NCI-H1930 (cell line): ENCODE measurements at regions not wholly inside any gene's neighbourhood (a gene's known extent, or its start where the extent isn't known, plus 50 kb on each side); places are given as distances from the start of the nearest gene placed in this dataset.

Experiments used
- DNase-seq, 2 experiments: peaks; one replicate each; lab custom pipeline; 2025; lab: John Stamatoyannopoulos, UW

DNA sequence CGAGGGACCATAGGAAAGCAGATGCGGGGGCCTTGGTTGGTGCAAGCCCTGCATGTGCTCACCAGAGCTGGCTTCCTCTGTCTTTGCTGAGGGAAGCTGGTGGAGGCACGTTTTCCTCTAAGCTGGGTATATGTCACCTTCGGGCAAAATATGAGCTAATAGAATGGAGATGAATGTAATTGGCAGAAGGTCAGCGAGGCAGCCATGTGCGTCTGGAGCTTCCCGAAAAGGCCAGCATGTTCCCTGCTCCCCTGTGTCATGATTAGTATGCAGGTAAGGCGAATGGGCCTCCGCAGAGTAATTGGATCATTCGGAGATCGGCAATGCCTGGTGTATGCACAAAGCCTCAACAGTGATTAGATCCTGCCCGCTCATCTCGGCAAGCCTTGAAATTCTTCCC lies 806.2 kb upstream of the EEF2KMT start:
- no peak for DNase-seq

DNA sequence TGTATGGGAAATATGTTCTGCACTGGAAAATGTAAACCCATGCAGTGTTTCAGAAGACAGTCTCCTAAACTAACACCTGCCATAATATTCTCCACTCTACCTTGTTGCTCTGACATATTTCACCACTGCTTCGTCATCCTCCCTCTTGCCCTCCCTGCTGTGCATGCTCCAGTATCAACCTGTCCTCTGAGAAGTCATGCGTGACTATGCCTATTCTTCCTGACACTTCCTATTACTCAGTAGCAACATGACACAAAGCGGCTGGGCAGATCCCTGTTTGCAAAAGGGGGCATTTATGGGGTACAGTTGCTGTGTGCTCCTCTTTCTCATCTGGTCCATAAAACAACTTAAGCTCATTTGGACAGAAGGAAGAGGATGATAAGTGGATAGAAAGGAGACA lies 805.6 kb upstream of the EEF2KMT start:
- no peak for DNase-seq

DNA sequence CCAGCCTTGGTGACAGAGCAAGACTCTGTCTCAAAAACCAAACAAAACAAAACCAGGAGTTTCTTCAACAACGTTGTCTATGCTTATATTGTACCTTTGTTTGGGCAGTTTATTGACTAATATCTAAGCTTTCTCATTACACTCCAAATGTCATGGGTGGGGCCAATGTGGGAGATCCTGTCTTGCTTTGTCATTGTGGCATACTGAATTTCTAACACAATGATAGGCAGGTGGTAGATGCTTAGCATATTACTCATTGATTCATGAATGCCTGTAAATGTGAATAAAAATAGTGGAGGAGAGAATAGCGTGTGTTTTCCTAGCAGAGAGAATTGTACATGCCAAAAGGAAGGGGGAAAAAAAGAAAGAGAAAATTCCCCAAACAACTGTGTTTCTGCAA lies 802.5 kb upstream of the EEF2KMT start:
- DNase-seq = no peak

DNA sequence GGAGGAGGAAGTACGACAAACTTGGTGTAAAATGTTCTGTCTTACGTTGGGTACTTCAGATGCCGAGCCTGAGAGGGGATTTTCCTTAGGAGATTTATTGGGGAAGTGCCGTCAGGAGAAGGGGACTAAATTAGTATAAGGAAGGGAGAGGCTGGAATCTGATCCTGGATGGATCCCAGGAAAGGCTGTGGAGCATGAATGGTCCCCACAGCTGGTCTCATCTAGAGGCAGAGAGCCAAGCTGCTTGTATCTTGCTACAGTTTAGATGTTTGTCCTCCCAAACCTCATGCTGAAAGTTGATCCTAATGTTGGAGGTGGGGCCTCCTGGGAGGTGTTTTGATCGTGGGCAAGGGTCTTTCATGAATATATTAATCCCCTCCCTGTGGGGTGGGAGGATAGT lies 798.4 kb upstream of the EEF2KMT start:
- DNase-seq = no peak

DNA sequence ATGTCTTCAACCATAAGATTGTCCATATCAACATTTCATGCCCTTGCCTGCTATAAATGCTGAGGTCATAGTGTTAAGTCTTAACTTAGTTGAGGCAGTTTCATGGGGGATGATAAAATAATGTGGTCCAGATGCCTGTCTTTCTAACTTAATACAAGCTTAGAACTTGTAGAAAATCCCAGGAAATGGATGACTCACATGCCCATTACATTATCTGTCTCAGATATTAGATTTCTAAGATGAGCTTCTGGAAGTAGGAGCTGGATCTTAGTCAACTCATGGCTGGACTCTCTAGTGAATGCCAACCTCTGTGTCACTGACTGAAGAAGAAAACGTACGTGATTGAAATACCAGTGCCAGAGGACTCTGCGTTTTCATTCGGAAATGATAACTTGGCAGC lies 797.5 kb upstream of the EEF2KMT start:
- DNase-seq = no peak

DNA sequence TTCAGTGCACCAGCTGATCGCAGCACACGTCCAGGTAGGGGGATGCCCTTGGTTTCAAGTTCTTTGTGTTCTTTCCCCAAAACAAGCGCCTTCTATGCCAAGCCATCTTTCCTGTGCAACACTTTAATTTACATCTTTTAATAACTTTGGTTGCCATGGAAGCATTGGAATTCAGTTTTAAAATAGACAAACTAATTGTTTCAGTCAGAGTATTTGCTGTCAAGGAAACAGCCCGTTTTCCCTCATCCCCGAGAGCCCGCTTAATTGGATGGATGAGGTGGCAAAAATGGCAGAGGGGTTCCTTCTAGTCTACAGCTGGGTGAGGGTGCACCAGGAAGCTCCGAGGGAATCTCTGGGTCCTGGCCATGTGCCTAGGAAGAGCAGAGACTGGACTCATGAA lies 793.7 kb upstream of the EEF2KMT start:
- DNase-seq = no peak

DNA sequence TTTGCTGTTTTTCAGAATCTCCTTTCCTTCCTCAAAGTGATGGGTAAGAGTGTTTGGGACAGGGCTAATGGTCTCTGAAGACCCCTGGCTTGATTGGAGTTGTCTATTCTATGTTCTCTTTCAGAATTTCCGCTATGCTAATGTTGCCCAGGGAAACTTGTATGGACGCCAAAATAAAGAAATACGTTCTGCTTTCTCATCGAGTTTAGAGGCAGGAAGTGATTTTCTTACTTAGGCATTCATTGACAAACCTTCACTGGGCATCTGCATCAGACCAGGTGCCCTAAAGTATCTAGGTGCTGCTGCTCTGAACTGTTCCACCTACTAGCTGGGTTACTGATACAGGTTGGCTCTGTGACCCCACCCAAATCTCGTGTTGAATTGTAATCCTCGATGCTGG lies 787.9 kb upstream of the EEF2KMT start:
- no peak for DNase-seq

DNA sequence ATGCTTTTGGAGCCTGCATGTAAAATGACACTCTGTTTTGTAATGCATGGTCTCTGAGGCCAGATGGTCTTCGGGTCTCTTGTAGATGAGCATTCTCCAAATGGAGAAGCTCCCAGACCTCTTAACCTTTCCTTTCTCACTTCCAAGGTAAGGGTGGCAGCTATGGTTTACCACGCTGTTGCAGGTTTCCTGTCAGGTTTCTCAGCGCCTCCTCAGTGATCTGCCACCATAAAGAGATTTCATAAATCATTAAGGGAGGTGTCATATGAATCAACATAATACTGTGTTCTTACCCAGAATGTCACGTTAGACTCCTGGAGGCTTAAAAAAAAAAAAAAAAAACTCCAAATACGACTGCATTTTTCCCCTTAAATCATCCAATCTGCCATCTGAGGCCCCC lies 787.4 kb upstream of the EEF2KMT start:
- DNase-seq = no peak

DNA sequence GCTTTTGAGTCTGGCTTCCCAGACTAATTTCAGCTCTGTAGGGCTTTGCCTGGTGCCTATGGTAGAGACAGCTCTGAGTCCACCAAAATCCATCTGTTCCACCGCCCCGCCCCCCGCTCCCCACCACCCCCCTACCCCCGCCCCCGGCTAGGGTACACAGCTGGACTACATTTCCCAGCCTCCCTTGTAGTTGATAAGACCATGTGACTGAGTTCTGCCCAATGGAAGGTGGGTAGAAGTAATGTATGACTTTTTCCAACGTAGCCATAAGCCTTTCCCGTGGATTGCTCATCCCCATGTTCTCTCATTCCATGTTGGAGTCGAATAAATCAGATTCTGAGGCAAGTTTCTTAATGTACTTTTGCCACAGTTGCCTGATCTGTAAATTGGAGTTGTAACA lies 786.7 kb upstream of the EEF2KMT start:
- DNase-seq = no peak

DNA sequence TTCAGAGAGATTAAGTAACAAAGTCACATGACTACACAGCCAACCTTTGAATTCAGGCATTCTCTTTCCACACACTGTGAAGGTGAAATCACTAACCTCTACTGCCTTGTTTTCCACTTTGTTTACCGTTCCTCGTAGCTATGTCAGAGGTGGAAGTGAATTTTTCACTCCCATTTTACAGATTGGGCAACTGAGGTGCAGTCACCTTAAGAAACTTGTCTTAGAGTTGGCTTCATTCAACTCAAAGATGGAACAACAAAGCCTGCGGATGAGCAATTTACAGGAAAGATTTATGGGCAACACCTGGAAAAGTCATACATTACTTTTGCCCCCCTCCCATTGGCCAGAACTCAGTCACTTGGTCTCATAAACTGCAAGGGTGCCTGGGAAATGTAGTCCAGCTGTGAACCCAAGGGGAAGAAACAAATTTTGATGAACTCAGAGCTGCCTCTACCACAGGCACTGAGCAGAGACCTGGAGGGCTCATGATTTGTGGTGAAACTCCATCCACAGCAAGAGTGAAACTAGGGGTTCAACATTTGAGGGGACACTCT lies 784.6 kb upstream of the EEF2KMT start:
- DNase-seq = no peak

DNA sequence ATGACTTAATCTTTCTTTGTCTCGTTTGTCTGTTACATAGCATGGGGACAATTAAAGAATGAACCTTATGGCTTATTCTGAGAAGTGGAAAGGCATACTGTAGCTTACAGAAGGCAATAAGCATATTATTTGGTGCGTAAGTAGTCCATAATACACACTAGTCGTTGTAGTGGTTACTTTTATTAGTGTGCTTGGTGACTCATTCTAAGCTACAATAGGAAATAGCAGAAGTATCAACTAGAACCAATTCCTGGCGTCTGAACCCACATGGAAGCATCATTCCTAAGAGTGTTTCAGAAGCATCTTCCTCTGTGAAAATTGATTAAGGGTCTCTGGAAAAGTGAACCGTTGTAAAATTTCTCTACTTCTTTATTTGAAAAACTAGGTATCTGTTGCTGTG lies 777.8 kb upstream of the EEF2KMT start:
- DNase-seq = no peak

DNA sequence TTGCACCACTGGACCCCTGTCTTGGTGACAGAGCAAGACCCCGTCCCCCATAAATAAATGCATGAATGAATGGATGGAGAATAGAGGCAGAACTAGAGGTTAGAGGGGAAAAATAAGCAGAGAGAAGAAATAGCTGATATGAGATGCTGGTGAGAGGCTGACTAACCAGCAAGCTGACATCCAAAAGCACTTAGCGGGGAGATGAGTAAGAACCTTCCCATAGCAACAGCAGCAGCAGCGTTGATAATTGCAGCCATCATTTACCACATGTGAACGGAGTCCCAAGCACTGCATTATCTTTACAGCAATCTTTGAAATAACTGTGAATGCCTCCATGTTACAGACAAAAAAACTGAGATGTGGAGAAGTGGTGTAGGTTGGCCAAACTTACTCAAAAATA lies 777.3 kb upstream of the EEF2KMT start:
- no peak for DNase-seq

DNA sequence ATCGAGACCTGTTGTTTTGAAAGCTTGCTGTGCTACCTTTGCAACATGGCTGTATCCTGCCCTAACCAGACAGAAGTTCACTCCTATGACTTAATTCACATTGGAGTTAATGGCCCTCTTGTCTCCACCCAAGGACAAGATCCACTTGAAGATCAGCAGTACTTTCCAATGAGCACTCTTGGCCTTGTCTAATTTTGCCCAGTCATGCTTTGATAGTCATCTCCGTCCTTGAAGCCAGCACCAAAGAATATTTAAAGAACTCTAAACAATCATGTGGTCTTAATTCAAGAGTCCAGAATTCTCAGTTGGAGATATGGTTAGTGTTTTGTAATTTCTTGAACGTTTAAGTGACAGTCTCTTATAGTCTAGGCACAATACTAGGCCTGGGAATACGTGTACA lies 775.6 kb upstream of the EEF2KMT start:
- no peak for DNase-seq

DNA sequence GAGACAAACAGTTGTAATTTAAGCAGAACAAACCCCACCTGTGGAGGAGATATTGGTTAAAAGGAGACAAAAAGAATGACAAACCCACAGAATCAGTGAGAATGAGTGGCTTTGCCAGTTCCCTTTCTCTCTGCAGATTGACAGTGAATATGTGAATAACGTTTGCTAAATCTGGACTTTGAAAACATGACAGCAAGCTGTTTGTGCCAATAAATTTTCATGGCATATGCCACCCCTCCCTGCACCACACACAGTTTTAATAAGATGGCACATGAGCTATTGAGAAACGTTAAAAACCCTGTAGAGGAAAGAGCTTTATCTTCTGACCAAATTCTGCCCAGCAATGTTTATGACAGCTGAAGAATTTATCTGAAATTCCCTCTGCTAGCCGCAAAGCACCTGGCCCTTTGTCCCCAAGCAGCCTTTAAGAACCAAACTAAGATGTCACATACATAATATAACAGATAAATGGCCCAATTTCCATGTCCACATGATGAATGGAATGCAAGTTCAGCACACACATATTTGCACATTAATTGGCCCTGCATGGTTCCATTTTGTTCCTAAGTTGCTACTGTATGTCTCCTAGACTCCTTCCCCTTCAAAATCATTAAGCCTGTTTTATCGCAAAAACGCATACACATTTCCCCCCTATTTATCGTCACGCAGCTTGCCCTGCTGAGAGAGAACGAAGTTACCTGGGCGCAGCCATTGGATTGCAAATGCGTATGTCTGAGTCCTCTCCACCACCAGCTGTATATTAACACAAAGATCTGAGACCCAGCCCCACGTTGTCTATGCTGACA lies 773.5 kb upstream of the EEF2KMT start:
- no peak for DNase-seq

DNA sequence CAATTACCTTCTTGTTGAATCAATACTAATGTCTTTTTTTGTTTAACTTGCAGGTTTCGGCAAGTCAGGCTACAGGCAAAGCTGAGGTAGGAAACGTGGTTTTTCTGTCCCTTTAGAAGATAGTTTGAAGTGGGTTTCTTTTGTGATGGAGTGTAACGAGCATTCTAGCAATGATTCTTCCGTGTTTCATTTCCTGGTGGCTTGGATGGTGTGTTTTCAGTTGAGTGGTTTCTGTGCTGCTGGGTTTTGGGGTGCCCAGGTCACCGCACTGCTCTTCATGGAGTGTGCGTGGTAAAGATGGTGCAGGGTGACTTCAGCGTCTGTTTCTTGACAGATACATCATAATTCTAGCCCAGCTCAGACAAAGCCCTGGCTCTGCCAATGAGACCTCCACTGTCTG lies 769.7 kb upstream of the EEF2KMT start:
- DNase-seq = no peak

DNA sequence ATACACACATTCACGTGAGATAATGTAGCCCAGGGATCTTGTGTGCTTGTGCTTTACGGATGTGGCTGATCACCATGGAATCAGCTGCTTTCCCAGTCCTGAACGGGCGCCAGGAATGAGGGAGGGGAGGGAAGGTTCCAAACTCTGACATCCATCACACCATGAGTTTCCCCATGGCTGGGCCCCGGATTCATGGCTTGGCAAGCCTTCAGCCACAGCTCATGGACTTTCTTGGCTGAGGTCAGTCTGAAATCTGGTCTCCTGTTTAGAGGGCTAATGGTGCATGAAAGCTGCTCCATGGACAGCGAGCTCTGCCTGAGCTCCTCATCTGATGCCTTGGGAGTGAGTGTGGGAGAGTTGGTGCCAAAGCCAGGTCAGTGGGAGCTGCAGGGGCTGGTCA lies 767.6 kb upstream of the EEF2KMT start:
- no peak for DNase-seq

DNA sequence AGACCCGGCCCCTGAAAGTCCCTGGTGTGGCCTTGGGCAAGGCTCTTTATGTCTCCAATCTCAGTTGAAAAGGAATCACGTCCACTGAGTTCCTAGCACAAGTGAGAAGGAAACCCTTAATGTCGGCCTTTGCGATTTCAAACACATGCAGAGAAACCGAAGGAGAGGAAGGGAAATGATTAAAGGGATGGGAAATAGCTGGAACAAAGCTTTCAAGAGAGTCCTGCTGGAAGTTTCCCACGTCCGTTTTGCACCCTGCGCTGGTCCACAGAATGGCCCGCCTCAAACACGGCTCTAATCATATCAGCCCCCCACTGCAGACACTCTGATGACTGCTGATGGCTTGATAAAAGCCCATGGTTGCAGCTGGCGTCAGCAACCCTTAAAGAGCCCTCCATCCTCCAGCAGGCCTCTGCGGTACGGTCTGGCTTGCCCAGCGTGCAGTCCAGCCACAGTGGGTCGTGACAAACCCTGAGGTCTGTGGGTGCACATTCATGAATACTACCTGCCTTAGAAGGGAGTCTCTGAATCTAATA lies 765.5 kb upstream of the EEF2KMT start:
- DNase-seq = no peak

DNA sequence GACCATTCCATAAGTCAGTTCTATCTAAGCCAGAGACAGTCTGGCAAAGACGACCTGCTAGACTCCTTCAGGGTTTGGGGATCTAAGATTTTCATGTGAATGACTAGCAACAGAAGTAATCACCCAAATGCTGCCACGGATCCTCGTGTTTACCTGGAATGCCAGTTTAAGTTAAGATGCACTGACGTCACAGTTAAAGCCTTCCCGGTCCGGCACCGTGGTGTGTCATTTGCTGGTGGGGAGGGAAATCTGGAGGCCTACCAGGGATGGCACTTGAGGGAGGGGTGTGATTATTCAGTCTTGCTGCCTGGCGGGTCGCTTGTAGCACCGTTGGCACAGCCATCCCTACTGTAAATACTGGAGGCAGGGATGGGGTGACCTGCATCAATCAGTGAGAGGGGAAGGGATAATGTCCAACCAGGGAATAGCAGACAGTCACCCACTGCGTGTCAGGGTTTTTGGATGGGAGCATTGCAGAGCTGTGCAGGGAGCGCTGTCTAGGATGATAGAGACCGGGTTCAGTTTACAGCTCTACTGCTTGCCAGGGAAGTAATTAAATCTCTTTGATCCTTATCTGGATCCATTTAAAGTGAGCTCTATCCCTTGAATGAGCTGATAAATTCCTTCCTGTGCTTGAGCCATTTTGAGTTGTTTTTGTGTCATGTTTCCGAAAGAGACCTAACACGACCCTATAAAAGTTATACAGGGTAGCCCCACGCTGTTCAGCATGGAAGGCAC lies 764.7 kb upstream of the EEF2KMT start:
- DNase-seq = no peak

DNA sequence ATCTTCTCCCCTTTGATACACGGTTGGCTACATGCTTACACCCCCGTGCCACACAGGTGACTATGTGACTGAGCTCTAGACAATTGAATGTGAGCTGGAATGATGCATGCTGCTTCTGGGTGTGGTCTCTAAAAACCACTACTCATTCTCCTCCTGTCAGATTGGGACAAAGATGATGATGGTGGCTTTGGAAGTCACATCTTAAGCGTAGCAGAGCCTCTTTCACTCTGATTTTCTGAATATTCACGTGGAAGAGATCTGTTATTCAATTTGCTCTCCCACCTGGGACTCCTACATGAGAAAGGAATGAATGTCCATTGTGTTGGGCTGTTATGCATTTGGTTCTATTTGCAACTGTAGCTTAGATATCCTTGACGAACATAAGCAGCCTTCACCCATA lies 763.6 kb upstream of the EEF2KMT start:
- DNase-seq = no peak

DNA sequence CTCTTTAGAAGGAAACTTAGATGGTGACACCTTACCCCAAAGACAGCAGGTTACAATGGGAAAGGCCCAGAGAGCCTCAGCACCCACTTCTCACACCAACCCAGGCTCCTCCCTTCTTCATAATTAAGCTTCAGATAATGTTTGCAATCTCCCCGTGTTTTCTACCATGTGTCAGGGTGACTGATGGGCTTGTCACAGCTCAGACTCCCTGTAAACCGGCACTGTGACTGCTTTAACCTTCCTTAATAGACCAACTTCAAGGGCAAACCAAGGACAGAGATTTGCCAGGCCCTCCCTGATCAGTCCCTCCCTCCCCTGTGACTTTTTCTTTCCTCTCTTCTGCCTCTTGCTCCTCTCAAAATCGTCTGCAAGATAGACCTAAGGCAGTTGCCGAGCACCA lies 760.6 kb upstream of the EEF2KMT start:
- no peak for DNase-seq

DNA sequence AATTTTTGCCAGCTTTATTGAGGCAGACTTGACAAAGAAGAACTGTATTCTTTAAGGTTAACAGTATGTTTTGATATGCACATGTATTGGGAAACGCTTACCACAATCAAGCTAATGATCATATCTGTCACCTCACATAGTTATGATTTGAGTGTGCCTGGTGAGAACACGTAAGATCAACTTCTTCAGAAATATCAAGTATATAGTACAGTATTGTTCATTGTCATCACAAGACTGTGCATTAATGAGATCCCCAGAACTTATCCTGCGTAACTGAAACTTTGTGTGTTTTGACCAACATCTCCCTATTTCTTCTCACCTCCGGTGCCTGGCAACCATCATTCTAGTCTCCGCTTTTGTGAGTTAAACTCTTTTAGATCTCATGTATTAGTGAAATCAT lies 756.4 kb upstream of the EEF2KMT start:
- no peak for DNase-seq

DNA sequence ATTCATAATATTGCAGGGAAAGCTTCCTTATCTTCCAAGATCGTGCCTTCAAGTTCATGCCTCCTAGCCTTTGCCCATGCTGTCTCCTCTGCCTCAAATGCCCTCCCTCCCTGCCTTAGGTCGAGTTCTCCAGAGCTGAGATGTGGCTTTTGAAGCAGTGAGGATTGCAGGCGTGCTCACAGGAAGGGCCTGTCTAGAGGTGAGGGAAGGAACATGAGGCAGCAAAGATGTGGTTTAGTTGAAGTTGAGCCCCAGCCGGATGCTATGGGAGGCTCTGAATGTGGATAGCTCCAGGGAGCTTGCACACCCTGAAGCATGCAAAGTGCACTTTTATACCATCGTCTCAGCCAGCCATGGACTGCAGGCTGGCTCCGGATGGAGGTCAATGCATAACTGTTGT lies 754.6 kb upstream of the EEF2KMT start:
- DNase-seq = no peak

DNA sequence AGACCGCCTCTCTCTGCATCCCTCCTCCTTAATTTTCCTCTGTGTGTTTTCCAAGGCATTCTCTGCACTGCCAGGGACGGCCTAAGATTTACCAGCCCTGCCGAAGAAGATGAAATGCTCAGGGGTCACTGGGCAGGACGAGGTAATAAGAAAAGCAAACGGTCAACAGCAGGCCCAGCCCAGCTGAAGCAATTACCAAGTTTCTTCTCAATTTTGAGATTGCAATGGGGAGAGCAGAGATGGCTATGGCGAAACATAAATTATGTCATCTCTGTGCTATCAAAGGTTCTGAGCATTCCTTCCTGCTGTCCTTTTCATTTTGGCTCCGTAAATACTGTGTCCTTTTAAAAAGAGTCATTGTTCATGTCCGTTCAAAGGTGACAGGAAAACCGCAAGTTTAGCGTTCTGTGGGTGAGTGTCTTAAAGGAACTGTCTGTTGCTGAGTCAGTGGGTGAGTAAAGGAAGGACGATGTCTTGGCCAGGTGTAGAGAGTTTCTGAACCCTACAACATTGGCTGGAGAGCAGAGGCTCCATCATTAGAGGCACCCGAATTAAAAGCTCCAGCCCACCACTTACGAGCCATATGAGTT lies 753.9 kb upstream of the EEF2KMT start:
- DNase-seq = no peak
